Cerebellar cortex (tissue), 1 donor: ENCODE measurements at regions not wholly inside any gene's neighbourhood (a gene's known extent, or its start where the extent isn't known, plus 50 kb on each side); places are given as distances from the start of the nearest gene placed in this dataset.
"Not testable (repeated sequence)": the region's sequence is repeated elsewhere in the genome, so short reads cannot be mapped to it uniquely, and the experiment has no call there.

Source experiments
- DNase-seq: peaks from one replicate; pipeline ENCODE4 v3.0.0-alpha.2; 2015; ENCODE audit warnings: low spot score

DNA sequence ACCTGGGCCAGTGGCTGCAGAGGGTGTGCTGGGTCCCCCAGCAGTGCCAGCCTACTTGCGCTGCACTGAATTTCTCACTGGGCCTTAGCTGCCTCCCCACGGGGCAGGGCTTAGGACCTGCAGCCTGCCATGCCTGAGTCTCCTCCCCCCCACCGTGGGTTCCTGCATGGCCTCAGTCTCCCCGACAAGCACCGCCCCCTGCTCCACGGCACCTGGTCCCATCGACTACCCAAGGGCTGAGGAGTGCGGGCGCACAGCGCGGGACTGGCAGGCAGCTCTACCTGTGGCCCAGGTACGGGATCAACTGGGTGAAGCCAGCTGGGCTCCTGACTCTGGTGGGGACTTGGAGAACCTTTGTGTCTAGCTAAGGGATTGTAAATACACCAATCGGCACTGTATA, 1143.6 kb downstream of the OTOL1 start:
- not testable (repeated sequence) for DNase-seq

DNA sequence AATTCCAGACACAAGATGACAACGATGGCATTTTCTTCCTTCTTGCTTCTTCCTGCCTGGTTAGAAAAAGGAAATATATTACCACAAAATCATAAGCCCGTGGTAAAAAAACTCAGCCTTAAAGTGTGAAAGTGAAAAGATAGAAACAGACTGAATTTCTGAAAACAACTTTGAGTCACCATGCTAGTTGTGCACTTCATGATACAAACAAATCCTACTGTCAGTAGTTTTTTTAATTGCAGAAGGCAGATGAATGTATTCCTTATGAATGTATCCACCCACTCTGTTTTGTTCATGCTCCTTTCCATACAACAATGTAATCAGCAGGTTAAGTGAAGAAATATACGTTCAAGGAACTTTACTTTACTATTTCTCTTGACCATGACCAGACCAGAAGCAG, 1144.7 kb downstream of the OTOL1 start:
- DNase-seq = no peak

DNA sequence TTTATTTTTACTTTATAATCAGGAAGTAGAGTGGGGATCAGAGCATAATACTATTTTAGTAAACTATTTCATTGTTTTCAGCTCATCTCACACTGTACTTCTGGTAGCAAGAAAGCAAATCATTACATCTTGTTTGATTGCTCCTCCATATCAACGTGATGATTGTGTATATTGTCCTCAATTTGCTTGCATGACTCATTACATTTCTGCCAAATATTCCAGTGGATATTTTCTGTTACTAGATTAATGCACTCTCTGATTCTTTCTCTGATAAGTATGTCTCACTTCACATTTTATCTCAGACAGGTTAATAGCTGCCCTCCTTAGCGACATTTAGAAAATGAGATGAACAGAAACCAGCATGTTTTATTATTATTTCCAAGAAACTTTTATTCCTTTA, 1145.3 kb downstream of the OTOL1 start:
- DNase-seq = no peak

DNA sequence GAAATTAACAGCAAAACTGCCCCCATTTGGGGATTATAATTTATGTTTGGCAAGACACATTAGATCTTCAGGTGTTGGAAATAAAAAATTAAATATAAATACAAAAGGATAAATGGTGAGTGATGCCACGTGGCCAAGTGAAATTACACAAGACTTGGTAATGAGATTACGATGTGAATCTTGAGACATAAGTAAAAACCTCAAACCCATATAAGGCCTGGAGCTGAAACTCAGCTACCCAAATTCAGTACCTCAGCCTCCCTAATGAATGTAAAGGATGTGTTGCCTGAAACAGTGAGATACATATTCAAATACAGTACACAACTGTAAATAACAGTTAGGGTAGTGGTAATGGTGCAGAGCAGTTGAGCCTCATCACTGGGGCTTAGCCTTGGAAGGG, 1146.6 kb downstream of the OTOL1 start:
- DNase-seq = no peak

DNA sequence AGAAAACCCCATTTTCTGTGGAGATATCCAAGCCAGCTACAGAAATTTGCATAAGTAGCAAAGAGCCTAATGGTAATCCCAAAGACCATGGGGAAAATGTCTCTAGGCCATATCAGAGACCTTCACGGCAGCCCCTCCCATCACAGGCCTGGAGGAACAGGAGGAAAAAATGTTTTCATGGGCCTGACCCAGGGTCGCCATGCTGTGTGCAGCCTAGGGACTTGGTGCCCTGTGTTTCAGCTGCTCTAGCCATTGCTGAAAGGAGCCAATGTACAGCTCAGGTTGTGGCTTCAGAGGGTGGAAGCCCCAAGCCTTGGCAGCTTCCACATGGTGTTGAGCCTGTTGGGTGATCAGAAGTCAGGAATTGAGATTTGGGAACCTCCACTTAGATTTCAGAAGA, 1150.7 kb downstream of the OTOL1 start:
- DNase-seq = no peak

DNA sequence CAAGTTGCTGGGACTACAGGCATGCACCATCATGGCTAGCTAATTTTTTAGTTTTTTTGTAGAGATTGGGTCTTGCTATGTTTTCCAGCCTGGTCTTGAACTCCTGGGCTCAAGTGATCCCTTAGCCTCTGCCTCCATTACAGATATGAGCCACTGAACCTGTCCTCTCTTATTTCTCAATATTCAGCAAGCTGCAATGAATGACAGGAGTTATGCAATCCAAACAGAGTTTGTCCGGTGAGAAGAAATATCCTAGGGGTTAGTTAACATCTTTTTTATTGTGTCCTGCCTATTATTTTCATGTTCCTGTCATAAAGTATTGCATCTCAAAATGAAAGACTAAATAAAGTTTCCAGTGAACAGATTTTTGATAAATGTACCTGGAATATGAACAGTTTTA, 1161.4 kb downstream of the OTOL1 start:
- no peak for DNase-seq

DNA sequence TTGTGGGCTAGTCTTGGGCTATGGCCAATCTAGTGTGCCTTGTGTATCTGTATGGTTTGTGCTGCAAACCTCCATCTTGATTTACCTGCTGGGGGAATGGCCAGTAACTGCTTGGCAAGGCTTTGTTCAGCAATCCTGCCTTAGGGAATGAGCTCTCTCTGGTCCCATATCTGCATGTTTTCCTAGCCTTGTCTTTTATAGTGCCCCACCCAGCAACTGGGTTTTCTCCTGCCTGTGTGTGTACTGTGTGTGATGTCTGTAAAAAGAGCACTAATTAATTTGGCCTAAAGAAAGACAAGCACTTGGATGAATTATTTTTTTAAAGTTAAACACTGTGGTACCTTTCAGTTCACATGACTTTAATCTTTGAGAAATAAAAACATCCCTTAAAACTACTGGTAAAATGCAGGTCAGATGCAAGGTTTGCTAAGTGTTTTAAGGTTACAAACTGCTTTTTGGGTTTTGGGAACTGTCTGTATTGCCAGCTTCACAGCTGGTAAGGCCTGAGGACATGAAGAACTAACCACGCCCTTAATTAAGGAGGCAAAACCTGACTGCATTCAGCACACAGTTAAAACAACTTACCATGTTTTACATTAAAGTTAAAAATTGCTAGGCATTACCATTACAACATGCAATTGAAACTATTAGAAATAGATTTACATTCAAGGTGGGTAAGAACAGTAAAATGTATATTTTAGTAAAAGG, 1169.2 kb downstream of the OTOL1 start:
- no peak for DNase-seq

DNA sequence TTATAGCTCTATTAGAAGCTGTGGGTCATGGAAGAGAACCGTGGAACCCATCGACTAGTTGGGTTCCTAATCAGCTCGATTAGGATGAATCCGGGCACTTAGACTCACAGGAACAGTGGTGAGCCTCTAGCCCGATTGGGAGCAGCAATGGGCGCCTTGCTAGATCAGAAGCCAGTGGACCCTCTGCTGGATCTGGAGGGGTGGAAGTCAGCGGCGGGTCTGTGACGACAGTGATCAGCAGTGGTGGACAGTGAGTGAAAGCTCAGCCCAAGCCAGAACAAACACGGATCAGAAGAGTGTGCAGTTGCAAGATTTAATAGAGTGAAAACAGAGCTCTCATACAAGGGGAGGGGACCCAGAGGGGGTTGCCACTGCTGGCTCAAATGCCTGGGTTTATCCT, 1170.2 kb downstream of the OTOL1 start:
- DNase-seq = no peak

DNA sequence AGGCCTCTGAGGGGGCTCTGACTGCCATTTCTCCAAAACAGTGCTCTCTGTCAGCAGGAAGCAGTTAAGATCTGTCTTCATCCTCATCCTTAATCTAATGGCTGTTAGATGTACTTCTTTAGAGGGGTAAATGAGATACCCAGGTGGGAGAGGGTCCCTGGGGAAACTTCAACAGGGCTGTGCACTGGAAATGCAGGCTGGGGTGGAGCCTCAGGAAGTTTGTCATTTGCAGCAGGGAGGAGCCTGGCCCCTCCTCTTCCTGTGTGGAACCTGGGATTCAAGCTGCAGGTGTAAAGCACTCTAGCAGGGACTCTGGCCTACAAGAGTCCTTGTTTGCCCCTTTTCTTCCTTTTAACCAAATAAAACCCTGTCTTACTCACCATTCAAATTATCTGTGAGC, 1173.6 kb downstream of the OTOL1 start:
- DNase-seq = no peak

DNA sequence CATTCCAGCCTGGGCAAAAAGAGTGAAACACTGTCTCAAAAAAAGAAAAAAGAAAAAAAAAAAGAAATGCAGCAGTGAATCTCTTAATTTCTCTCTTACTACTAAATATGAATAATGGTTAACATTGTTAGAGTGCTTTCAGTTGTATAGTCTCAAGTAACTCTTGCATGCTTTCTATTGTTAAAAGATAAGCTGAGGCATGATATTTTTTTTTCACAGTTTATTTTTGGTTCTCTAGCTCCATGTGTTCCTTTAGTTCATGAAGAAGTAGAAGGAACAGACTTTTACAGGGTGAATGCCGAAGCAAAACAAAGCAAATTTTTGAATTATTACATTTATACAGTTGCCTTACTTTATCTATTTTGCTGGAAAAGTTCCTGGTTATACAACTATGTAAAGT, 1180.9 kb downstream of the OTOL1 start:
- no peak for DNase-seq

DNA sequence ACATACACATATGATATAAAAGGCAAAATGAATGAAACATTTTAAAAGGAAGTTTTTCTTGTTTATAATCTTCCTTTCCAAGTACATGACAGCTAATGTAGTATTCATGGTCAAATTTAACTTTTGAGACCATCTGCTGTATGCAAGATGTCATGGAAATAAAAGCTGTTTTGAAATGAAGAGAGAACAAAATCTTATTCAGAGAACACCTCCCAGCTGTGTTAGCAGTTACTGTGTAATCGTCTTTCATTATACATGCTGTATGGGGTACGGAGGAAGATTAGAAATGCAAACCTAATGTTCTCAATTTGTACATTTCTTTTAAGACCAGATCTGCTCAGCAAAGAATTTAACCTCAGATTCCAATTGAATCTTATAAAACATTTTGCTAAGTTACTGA, 1182.3 kb downstream of the OTOL1 start:
- no peak for DNase-seq

DNA sequence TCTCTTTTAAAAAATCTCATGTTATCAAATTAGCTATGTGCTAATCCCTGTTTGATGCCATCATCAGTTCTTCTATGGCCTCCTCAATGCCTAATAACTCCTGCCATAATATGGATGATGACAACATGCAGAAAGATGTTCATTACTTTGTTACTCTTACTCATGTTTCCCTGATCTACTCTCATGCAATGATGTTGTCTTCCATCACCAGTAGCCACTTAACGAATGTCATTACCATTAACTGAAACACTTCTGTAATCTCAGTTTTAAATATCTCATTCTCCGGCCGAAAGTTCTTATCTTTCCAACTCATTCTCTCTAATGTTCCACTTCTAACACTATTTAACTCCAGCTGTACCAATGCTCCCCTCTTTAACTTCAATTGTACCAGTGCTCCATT, 1187.7 kb downstream of the OTOL1 start:
- no peak for DNase-seq

DNA sequence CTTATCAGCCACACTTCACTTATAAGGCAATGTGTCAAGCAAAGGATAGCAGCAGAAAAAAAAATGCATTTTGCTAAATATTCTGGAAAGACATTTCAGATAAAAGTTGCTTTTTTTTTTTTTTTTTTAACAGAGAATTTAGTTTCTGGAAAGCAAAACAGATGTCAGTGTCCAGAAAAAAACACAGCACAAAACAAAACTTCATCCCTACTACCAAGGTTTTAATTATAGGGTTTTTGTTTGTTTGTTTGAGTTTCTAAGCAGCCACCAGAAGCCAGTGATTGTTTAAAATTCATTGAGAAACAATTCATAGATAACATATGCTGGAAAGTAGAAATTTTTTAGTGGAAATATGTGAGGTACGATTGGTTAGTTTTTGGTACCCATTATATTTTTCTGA, 1202.7 kb downstream of the OTOL1 start:
- no peak for DNase-seq

DNA sequence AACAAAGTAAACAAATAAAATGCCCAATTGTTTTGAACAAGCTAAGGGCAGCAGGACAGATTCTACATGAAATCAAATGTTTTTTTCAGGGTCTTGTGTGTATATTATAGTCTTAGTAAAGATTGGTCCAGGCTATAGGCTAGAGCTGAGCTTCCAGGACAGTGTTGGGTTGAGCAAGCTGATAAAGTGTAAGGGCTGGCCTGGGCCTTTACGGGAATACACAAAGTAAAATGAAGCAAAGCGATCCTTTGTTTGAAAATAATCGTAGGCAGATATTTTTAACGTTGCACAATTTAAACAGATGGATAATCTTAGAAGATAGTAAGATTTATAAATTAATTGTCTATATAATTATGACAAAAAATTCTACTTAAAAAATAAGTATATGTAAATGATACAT, 1204.6 kb downstream of the OTOL1 start:
- no peak for DNase-seq

DNA sequence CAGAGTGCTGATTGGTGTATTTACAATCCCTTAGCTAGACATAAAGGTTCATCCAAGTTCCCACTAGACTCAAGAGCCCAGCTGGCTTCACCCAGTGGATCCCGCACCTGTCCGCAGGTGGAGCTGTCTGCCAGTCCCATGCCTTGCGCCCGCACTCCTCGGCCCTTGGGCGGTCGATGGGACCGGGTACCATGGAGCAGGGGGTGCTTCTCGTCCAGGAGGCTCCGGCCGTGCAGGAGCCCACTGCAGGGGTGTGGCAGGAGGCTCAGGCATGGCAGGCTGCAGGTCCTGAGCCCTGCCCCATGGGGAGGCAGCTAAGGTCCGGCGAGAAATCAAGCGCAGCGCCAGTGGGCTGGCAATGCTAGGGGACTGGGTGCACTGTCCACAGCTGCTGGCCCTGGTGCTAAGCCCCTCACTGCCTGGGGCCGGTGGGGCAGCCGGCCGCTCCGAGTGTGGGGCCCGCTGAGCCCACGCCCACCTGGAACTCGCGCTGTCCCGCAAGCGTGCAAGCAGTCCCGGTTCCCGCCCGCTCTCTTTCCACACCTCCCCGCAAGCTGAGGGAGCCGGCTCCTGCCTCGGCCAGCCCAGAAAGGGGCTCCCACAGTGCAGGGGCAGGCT, 1206.3 kb downstream of the OTOL1 start:
- DNase-seq = no peak

DNA sequence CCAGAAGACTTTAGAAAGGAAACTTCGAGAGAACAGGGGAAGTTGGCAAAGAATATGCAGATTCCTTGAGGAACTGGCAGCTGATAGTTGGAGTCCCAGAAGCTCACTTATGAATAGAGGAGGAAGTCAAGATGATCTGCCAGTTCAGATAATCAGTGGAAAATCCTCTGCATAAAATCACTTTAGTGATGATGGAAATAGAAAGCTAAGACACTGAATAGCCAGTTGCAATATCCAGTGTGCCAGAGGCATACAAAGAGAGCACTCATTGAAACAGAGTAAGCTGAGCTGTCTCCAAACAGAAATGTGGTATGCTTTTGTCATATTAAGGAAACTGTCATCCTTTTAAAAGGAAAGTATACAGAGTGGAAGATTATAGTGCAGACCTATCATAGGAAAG, 1207.6 kb downstream of the OTOL1 start:
- DNase-seq = no peak

DNA sequence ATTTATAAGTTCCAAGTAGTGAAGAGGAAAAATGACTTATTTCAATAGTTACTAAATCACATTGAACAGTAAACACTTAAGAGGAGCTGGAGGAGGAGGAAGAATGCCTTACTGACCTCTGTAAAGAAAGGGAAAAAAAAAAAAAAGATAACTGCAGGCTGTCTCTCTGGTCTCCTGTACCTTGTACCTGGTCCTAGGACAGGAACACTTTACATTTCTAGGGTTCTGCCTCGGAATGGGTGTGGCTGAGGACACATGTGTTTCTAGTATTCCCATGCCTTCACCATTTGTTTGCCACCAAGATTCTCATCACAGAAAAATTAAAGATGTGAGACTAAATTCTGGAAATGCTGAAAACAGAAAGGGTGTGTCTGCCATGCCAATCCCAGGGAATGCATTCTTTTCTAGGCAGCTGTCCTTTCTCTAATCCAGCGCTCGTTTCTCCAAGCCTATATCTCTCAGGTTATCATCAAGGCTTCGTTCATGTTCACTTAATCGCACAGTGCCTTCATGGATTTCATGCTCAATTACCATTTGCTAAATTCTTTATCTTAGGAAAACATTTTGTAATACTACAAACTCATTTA, 1208.3 kb downstream of the OTOL1 start:
- no peak for DNase-seq

DNA sequence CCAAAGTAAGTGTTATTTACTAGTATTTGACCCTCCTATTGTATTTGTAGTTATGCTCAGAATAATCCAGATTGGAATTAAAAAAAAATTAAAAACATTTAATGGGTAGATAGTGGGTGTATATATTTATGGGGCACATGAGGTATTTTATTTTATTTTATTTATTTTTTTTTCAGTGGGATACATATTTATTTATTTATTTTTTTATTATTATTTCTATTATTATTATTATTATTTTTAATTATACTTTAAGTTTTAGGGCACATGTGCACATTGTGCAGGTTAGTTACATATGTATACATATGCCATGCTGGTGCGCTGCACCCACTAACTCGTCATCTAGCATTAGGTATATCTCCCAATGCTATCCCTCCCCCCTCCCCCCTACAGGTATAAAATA, 1211.8 kb downstream of the OTOL1 start:
- not testable (repeated sequence) for DNase-seq

DNA sequence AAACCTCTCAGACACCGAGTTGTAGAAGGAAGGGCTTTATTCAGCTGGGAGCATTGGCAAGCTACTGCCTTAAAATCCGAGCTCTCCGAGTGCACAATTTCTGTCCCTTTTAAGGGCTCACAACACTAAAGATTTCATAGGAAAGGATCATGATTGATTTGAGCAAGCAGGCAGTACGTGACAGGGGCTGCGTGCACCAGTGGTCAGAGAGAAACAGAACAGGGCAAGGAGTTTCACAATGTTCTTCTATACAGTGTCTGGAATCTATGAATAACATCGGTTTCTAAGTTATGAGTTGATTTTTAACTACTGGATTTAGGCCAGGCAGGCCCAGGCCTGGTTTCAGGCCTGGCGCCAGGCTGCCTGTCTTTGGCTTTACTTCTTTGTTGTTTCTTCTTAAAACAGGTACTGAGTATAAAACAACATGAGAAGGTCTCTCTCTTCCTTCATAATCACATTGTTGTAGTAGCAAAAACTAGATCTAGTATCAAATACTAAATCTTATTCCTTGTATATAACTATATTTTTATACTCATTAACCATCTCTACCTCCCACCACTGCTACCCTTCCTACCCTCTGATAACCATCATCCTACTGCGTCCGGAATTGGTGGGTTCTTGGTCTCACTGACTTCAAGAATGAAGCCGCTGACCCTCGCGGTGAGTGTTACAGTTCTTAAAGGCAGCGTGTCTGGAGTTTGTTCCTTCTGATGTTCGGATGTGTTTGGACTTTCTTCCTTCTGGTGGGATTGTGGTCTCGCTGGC, 1212.5 kb downstream of the OTOL1 start:
- DNase-seq = not testable (repeated sequence)

DNA sequence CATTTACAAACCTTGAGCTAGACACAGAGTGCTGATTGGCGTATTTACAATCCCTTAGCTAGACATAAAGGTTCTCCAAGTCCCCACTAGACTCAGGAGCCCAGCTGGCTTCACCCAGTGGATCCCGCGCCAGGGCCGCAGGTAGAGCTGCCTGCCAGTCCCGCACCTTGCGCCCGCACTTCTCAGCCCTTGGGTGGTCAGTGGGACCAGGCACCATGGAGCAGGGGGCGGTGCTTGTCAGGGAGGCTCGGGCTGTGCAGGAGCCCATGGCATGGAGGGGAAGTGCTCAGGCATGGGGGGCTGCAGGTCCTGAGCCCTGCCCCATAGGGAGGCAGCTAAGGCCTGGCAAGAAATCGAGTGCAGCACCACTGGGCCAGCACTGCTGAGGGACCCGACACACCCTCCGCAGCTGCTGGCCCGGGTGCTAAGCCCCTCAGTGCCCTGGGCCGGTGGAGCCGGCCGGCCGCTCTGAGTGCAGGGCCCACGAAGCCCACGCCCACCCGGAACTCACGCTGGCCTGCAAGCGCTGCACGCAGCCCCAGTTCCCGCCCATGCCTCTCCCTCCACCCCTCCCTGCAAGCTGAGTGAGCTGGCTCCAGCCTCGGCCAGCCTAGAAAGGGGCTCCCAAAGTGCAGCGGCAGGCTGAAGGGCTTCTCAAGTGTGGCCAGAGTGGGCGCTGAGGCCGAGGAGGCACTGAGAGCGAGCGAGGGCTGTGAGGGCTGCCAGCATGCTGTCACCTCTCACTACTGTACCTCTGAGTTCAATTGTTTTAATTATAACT, 1213.9 kb downstream of the OTOL1 start:
- DNase-seq = no peak

DNA sequence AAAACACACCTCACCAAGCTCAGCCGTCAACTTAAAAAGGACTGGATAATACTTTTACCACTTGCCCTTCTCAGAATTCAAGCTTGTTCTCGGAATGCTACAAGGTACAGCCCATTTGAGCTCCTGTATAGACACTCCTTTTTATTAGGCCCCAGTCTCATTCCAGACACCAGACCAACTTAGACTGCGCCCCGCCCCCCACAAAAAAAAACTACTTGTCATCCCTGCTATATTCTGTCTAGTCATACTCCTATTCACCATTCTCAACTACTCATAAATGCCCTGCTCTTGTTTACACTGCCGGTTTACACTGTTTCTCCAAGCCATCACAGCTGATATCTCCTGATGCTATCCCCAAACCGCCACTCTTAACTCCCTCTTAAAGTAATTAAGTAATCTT, 1220.5 kb downstream of the OTOL1 start:
- DNase-seq = not testable (repeated sequence)

DNA sequence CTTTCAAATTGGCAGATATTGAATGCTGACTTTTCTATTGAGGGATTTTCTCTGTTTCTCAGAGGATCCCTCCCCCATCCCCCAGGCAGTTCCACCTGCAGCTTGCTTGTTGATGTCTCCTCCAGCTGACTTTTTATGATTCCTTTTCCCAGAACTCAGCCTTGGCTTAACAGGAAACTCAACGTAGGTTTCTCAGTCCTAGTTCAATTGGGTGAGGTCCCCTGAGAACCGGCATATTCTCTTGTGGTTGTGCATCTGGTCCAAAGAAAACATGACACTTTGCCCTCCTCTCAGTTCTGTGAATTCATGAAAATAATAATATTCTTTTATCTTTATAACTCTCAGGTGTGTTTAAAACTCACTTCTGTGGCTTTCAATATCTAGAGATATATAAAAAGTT, 1222.1 kb downstream of the OTOL1 start:
- DNase-seq = no peak
